T-helper 2 cell treated with Interferon-gamma antibody and Interleukin-4, amounts not matched to agents 100 ng/mL and 5 ng/mL, for 36 hours (primary cell): ENCODE measurements at regions not wholly inside any gene's neighbourhood (a gene's known extent, or its start where the extent isn't known, plus 50 kb on each side); places are given as distances from the start of the nearest gene placed in this dataset.

Experiments
- intact Hi-C: fragments of 100-400 bp; cut with micrococcal nuclease; formaldehyde crosslinking; loops from one replicate; pipeline ENCODE4 v1.15.1; 2023

DNA sequence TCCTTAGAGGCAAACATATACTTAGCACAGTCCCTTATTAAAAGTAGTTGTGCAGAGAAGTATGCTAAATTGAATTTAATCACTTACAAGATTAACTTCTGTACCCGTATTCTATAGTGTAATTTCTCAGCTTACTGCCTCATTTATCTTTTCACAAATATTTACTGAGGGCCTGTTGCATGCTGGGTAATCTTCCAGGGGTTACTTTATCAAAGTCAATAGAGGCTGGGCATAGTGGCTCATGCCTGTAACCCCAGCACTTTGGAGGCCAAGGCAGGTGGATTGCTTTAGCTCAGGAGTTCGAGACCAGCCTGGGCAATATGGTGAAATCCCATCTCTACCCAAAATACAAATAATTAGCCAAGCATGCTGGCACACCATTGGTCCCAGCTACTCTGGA, 111.7 kb upstream of the RAB27B start:
- intact Hi-C loops, result no loop called here

DNA sequence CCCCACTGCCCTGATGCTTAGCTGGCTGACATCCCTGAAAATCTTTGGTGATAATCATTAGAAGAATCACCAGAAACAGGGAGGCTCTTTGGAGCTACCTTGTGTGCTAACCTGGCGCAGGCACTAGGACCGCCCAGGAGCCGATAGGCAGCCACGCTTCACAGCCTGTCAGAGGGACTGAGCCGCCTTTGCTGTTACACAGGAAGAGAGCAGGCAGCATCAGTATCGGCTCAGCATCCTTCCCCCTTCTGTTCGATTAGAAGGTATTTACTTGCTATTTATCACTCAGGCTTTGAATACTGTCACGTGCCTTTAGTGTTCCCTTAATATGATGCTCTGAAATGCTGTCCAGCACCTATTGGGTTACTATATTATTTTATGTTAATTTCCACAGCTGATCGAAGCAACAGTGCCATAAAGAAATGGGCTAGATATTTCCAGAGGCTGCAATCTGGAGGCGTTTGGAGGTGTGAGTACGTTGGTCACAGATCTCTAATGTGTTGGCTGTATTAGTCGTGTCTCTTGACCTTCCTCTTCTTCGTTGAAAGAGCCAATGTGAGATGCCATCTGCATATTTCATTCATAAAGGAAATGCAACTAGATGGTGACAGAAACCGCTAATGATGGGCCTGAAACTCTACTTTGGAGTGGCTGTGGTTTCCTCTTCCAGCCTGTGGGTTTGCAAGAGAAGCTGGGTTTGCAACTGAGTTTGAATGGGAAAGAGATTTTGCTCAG, 110.4 kb upstream of the RAB27B start:
- intact Hi-C loops, result loop anchor here (1.0 to 2.0 kb wide), 3 partner anchors 88 to 361 kb away; partner anchors contain the start of genes C18orf54, RAB27B and STARD6

DNA sequence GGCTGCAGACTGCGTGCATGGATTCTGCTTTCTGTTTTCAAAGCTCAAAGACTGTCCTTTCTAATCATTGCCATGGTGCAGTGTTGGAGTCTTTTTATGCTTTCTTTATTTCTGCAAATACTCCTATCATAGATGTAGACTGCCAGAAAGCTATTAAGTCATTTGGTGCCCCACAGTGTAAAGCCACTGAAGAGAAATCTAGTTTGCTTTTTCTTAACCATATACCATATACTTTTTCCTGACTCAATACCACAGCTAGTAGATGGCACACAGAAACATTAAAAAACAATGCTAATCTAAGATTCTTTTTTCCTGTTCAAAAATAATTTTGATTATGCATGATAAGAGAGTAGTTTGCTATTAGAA, 109.9 kb upstream of the RAB27B start:
- intact Hi-C loops, result loop anchor here (1.0 to 2.0 kb wide), 2 partner anchors 110 to 362 kb away; partner anchors contain the start of genes C18orf54, RAB27B and STARD6

- intact Hi-C loops, result loop anchor here (2.0 kb wide), 1 partner anchor 14 kb away; no protein-coding TSS in a partner anchor
Observed at GRCh38 chr18:54720620-54721019, 107.7 kb upstream of the RAB27B start.

GRCh38 chr18:54726143-54726542, 102.1 kb upstream of the RAB27B start:
- intact Hi-C loops, result no loop called here

GRCh38 chr18:54734059-54734458, 94.2 kb upstream of the RAB27B start:
- intact Hi-C loops, result loop anchor here (2.0 kb wide), 1 partner anchor 13 kb away; no protein-coding TSS in a partner anchor

- intact Hi-C loops, result no loop called here
Observed at GRCh38 chr18:54736981-54737380, 91.3 kb upstream of the RAB27B start.

- intact Hi-C loops, result no loop called here
Observed at GRCh38 chr18:54737986-54738385, 90.3 kb upstream of the RAB27B start.

- intact Hi-C loops, result no loop called here
Observed at GRCh38 chr18:54739476-54739875, 88.8 kb upstream of the RAB27B start.

GRCh38 chr18:54740136-54740846, 88.0 kb upstream of the RAB27B start:
- intact Hi-C loops, result no loop called here

DNA sequence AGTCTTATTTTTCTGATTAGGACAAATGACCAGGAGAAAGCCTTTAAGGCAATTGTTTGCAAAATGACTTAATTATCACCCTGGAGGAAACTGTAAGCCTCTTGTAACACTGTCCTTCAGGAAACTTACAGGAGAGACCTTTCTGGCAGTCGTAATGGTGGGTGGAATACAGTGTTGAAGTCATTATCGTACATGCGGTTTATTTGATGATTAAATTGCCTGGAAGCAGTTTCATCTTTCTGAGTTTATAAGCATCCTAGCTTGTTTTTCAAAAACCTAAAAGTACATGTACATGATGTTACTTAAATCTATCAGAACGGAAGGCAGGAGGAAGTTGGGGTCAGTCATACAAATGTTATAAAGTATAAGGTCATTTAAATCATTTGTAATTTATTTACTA, 86.2 kb upstream of the RAB27B start:
- intact Hi-C loops, result no loop called here

- intact Hi-C loops, result no loop called here
Observed at GRCh38 chr18:54742659-54743604, 85.3 kb upstream of the RAB27B start.

- intact Hi-C loops, result no loop called here
Observed at GRCh38 chr18:54743605-54743995, 84.7 kb upstream of the RAB27B start.

DNA sequence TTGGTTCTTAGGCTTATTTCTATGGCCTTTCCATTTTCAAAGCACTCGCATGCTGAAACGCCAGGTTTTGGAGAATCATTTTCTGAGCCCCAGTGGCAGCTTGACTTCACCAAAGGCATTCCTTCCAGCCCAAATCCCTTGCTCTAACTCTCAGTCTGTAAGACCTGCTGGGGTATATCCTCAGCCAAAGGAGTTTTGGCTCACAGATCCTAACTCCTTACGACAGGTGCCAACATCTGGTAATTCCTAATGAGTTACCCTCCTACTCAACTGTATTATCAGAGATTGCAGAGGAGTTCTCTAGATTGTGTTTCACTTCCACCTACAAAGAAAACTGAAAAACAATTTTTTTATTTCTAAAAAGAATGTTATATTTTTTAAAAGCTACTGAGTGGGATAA, 79.0 kb upstream of the RAB27B start:
- intact Hi-C loops, result no loop called here

GRCh38 chr18:54750350-54750749, 77.9 kb upstream of the RAB27B start:
- intact Hi-C loops, result no loop called here

DNA sequence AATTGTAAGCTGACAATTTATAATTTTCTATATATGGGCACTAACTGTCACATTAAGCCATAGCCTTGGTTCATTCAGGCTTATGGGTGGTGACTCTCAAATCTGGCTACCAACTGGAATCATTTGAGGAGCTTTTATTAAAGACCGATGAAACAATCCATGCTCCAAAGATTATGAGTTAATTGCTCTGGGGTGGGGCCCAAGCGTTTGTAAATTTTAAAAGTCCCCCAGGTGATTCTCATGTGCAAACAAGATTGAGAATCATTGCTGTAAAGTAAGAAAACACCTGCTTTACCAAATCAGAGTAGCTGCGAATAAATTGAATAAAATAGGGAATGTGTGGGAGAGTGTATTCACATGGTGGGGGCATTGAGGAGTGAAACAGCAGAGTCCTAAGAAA, 76.1 kb upstream of the RAB27B start:
- intact Hi-C loops, result no loop called here

- intact Hi-C loops, result no loop called here
Observed at GRCh38 chr18:54755456-54755855, 72.8 kb upstream of the RAB27B start.

DNA sequence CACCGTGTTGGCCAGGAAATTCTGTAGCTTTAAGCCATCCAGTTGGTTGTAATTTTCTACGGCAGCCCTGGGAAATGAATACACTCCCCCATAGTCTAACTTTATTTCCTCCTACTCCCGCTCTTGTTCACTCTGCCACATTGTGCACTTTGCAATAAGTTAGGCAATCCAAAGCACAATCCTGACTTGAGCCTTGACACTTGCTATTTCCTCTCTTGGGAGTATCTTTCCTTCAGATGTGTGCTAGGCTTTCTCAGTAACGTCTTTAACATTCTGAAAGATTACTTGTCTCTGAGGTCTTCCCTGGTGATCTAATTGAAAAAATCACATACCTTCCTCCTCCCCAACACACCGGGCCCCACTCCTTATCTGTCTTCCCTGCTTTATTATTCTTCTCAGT, 65.9 kb upstream of the RAB27B start:
- intact Hi-C loops, result no loop called here

DNA sequence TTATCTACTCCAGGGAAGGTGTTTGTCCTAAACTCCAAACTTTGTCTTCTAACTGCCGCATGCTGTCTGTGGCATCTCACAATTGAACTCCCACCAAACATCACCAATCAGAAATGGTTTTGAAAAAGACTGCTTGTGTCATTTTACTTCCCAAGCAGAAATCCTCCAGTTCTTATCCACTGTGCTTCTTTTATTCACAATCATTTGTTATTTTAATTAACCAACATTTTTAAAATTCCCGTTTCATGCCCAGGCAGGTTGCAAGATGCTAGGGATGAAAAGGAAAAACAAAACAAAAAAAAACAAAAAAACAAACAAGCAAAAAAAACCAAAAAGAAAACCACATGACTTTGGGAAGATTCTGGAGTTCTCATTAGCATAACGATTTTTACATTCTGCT, 63.5 kb upstream of the RAB27B start:
- intact Hi-C loops, result no loop called here

GRCh38 chr18:54765636-54766375, 62.5 kb upstream of the RAB27B start:
- intact Hi-C loops, result no loop called here

DNA sequence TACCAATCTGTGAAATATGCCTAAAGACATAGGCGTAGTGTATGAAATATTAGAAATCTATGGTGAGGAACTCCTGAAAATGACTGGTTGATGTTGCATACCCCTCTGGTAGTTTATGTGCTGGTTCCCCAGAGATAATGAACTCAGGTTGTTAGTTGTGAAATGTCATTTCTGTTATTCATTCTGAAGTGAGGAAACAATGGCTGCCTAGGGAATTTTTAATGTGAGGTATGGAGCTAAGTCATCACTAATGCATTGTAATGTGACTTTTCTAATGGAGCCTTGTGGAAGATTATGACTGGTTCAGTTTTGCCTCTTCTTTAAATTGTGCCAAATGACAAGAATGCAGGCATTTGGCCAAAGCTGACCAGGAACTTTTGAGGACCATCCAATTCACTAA, 61.6 kb upstream of the RAB27B start:
- intact Hi-C loops, result no loop called here
